RWPE2 (cell line): ENCODE measurements at regions not wholly inside any gene's neighbourhood (a gene's known extent, or its start where the extent isn't known, plus 50 kb on each side); places are given as distances from the start of the nearest gene placed in this dataset.

Source experiments
- ATAC-seq: fragments of 200-7000 bp; cut with Tn5 transposase; 3 replicates; pipeline ENCODE4 v1.9.1; 2021; ENCODE audit warnings: low read depth
- DNase-seq: peaks from one replicate; pipeline ENCODE4 v3.0.0-alpha.2; 2020; ENCODE audit warnings: low spot score
- H3K27ac ChIP-seq: fragments of 450-650 bp; 2 replicates; pipeline ENCODE4 v1.5.1; 2017; ENCODE audit warnings: mild to moderate bottlenecking; ENCODE audit not compliant: poor library complexity, severe bottlenecking
- H3K27me3 ChIP-seq: fragments of 250-450 bp; sonication (Bioruptor Pico); 2 replicates; pipeline ENCODE4 v1.5.1; 2021; ENCODE audit warnings: mild to moderate bottlenecking, moderate library complexity; ENCODE audit not compliant: insufficient read depth, poor library complexity, severe bottlenecking
- H3K36me3 ChIP-seq: fragments of 250-450 bp; sonication (Bioruptor Pico); 2 replicates; pipeline ENCODE4 v1.5.1; 2020; ENCODE audit warnings: low read depth, mild to moderate bottlenecking, moderate library complexity
- H3K4me1 ChIP-seq: fragments of 250-450 bp; sonication (Bioruptor Pico); 2 replicates; pipeline ENCODE4 v1.5.1; 2021; ENCODE audit warnings: mild to moderate bottlenecking, moderate library complexity; ENCODE audit not compliant: insufficient read depth, poor library complexity, severe bottlenecking
- H3K4me3 ChIP-seq: fragments of 250-450 bp; sonication (Bioruptor Pico); 2 replicates; pipeline ENCODE4 v1.5.1; 2021; ENCODE audit warnings: mild to moderate bottlenecking, moderate library complexity; ENCODE audit not compliant: severe bottlenecking
- H3K9me3 ChIP-seq: fragments of 250-450 bp; sonication (Bioruptor Pico); 2 replicates; pipeline ENCODE4 v1.5.1; 2021; ENCODE audit warnings: mild to moderate bottlenecking, moderate library complexity; ENCODE audit not compliant: severe bottlenecking
- TF ChIP-seq, protein P1 (sequence below): fragments of 450-650 bp; IDR thresholded peaks from one replicate; pipeline ENCODE4 v1.5.1; 2017; ENCODE audit warnings: mild to moderate bottlenecking, moderate library complexity; ENCODE audit not compliant: poor library complexity, severe bottlenecking

DNA sequence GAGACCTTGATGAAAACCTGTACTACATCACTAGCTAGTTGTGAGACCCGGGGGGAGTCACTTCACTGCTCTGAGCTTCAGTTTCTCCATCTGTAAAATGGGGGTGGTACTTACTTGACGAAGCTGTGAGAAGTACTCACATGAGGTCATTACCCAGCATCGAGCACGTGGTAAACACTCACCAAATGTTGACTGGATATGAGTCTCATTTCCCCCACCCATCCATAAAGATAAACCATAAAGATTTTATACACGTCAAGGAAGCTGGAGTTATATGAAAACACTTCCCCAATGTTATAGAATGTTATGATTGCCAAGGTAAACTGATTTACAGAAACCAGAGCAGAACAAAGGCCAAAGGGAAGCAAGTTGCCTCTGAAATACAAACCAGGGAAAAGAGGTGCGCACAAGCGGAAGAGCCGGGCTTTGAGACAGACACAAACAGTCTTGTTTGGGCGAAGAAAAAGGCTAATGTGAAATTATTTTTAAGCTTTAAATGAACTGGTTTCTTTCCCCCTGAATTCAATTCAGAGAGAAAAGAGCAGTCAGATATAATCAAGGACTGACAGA is 536.8 kb downstream of the MED13L start:
- TF ChIP-seq, protein P1, sequence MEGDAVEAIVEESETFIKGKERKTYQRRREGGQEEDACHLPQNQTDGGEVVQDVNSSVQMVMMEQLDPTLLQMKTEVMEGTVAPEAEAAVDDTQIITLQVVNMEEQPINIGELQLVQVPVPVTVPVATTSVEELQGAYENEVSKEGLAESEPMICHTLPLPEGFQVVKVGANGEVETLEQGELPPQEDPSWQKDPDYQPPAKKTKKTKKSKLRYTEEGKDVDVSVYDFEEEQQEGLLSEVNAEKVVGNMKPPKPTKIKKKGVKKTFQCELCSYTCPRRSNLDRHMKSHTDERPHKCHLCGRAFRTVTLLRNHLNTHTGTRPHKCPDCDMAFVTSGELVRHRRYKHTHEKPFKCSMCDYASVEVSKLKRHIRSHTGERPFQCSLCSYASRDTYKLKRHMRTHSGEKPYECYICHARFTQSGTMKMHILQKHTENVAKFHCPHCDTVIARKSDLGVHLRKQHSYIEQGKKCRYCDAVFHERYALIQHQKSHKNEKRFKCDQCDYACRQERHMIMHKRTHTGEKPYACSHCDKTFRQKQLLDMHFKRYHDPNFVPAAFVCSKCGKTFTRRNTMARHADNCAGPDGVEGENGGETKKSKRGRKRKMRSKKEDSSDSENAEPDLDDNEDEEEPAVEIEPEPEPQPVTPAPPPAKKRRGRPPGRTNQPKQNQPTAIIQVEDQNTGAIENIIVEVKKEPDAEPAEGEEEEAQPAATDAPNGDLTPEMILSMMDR: no peak
- no peak for ATAC-seq

DNA sequence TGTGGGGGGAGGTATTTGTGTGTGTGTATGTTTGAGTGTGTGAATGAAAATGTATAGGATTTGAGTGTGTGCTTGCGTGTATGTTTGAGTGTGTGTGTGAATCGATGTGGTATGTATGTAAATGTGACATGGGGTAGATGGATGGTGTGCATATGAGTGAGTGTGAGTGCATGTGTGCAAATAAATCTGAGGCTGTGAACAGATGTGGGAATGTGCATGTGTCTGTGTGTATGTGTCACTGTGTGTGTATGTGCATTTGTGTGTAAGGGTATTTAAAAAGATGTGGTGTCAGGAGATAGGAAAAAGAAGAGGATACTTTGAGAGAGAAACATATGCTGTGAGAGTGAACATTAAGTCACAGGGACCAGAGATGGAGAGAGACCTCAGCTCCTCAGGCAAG is 539.6 kb downstream of the MED13L start:
- no peaks in the 10 kb centered on the region for H3K9me3 ChIP-seq
- no peak for ATAC-seq
- TF ChIP-seq, protein P1: no peak
- H3K27ac ChIP-seq: no peak overlapping the region
- peaks cover 9% of the 10 kb centered on the region; the same call in 1 of the 2 replicates for H3K36me3 ChIP-seq
- no peaks in the 10 kb centered on the region for H3K4me1 ChIP-seq
- H3K27me3 ChIP-seq: no peaks in the 10 kb centered on the region
- no peak for DNase-seq
- H3K4me3 ChIP-seq: no peak overlapping the region

More for the DNA sequence above, 536.8 kb downstream of the MED13L start:
- Histone ChIP-seq H3K36me3 (peaks cover 9% of the 10 kb centered on the region; the same call in 1 of the 2 replicates), H3K9me3 (no peaks in the 10 kb centered on the region), H3K27me3 (no peaks in the 10 kb centered on the region), H3K4me3 (no peak overlapping the region), H3K4me1 (no peaks in the 10 kb centered on the region), H3K27ac (no peak overlapping the region)
- DNase-seq: no peak

DNA sequence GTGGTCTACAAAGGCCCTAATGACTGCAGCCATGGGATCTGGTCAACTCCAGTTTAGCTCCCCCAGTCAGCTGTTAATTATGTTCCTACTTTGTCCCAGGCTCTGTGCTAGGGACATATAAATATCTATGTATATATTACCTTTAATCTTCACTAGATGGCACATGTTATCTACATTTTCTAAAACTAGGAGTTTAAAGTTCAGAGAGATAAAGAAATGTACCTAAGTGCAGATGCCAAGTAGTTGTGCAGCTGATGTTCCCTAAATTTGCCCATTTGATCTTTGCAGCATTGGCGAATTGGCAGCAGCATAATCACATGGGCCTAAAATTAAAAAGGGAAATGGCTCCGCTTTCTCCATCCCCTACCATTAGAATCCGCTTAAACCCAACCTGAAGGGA is 541.1 kb downstream of the MED13L start:
- H3K36me3 ChIP-seq: peaks cover 8% of the 10 kb centered on the region; the same call in 1 of the 2 replicates
- H3K4me1 ChIP-seq: no peaks in the 10 kb centered on the region
- TF ChIP-seq, protein P1: no peak
- no peak overlapping the region for H3K4me3 ChIP-seq
- no peak overlapping the region for H3K27ac ChIP-seq
- no peak for DNase-seq
- no peaks in the 10 kb centered on the region for H3K9me3 ChIP-seq
- ATAC-seq: no peak
- no peaks in the 10 kb centered on the region for H3K27me3 ChIP-seq

DNA sequence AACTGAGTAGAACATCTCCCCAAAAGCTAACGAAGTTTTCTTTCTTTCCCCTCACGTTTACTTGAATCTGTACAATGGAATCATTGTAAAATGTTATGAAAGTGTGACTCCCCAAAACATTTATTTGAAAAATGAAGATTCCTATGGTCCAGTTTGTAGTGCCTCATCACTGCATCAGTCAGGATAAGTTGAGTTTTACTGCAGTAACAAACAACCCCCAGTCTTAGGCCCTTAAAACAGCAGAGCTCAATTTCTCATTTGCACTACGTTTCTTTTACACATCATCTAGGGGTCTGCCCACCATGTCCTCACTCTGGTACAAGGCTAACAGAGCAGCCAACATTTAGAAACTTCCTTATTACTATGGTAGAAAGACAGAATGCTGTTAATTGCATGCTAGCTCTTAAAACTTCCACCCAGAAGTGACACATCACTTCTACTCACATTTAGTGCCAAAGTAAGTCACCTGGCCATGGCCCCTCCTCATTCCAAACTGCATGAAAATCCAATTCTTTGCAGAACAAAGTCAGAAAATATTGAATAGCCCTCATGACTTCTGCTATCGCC is 546.4 kb downstream of the MED13L start:
- Histone ChIP-seq H3K4me1 (no peaks in the 10 kb centered on the region), H3K27ac (no peak overlapping the region), H3K9me3 (no peaks in the 10 kb centered on the region), H3K27me3 (no peaks in the 10 kb centered on the region), H3K4me3 (no peak overlapping the region), H3K36me3 (no peaks in the 10 kb centered on the region; the same call in 1 of the 2 replicates)
- TF ChIP-seq, protein P1: no peak
- DNase-seq (no peak), ATAC-seq (no peak)

DNA sequence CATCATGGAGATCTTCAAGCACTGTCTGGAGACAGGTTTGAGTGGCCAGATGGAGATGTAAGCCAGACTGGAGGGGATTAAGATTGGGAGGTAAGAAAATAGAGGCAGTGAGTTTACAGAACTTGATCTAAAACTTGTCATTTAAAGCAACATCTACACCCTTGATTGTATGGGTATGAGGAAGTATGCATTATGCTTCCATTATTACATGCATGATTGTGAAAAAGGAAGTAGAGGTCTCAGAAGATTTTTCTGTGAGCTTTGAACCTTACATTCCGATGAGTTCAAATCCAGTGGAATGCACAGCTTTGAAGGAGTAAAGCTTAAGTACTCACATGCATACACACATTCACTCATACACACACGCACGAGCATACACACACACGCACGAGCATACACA is 550.8 kb downstream of the MED13L start:
- Histone ChIP-seq H3K9me3 (no peaks in the 10 kb centered on the region), H3K4me1 (no peaks in the 10 kb centered on the region), H3K27me3 (no peaks in the 10 kb centered on the region), H3K4me3 (no peak overlapping the region), H3K27ac (no peak overlapping the region), H3K36me3 (peaks cover 6% of the 10 kb centered on the region)
- no peak for ATAC-seq
- TF ChIP-seq, protein P1: no peak
- no peak for DNase-seq
